Parathyroid adenoma (tissue), 2 donors: ENCODE measurements at regions not wholly inside any gene's neighbourhood (a gene's known extent, or its start where the extent isn't known, plus 50 kb on each side); places are given as distances from the start of the nearest gene placed in this dataset.

Experiments
- H2AFZ ChIP-seq: fragments of 300-600 bp; sonication (generic); one replicate; pipeline ENCODE4 v1.7.0; 2017; ENCODE audit warnings: antibody characterized with exemption, mild to moderate bottlenecking
- H3K27ac ChIP-seq: fragments of 300-600 bp; sonication (generic); one replicate; pipeline ENCODE4 v1.7.0; 2017
- H3K27me3 ChIP-seq: fragments of 300-600 bp; sonication (generic); one replicate; pipeline ENCODE4 v1.7.0; 2017; ENCODE audit warnings: low read length; ENCODE audit not compliant: control insufficient read depth, insufficient read depth
- H3K36me3 ChIP-seq: fragments of 300-600 bp; sonication (generic); one replicate; pipeline ENCODE4 v1.7.0; 2017; ENCODE audit warnings: low read length; ENCODE audit not compliant: control insufficient read depth, insufficient read depth
- H3K4me1 ChIP-seq: fragments of 300-600 bp; sonication (generic); one replicate; pipeline ENCODE4 v1.7.0; 2017; ENCODE audit warnings: control low read depth
- H3K4me2 ChIP-seq: fragments of 300-600 bp; sonication (generic); one replicate; pipeline ENCODE4 v1.7.0; 2017; ENCODE audit warnings: low read length
- H3K4me3 ChIP-seq: fragments of 300-600 bp; sonication (generic); one replicate; pipeline ENCODE4 v1.7.0; 2017; ENCODE audit warnings: low read depth, low read length
- H3K79me2 ChIP-seq: fragments of 300-600 bp; sonication (generic); one replicate; pipeline ENCODE4 v1.7.0; 2017; ENCODE audit warnings: control low read depth
- H3K9ac ChIP-seq: fragments of 300-600 bp; sonication (generic); one replicate; pipeline ENCODE4 v1.7.0; 2017; ENCODE audit warnings: mild to moderate bottlenecking
- H3K9me3 ChIP-seq: fragments of 300-600 bp; sonication (generic); one replicate; pipeline ENCODE4 v1.7.0; 2017; ENCODE audit warnings: low read length; ENCODE audit not compliant: control insufficient read depth
- CTCF ChIP-seq: fragments of 300-600 bp; sonication (generic); IDR thresholded peaks from one replicate; pipeline ENCODE4 v1.7.0; 2017; ENCODE audit warnings: antibody characterized with exemption, mild to moderate bottlenecking
- donor health status: primary hyperparathyroidism.

GRCh38 chr2:120673571-120674061 is 62.1 kb upstream of the GLI2 start:
- Histone ChIP-seq H3K79me2 (no peaks in the 10 kb centered on the region), H3K4me3 (no peak overlapping the region), H3K27ac (no peak overlapping the region), H3K27me3 (no peaks in the 10 kb centered on the region), H3K9me3 (no peaks in the 10 kb centered on the region), H3K36me3 (no peaks in the 10 kb centered on the region), H3K9ac (no peak overlapping the region), H3K4me2 (no peak overlapping the region), H3K4me1 (peaks cover 3% of the 10 kb centered on the region), H2AFZ (no peak overlapping the region)
- no peak for TF ChIP-seq CTCF

GRCh38 chr2:120674246-120675170 is 61.2 kb upstream of the GLI2 start:
- Histone ChIP-seq H3K4me2 (no peak overlapping the region), H3K9ac (no peak overlapping the region), H2AFZ (no peak overlapping the region), H3K36me3 (no peaks in the 10 kb centered on the region), H3K9me3 (no peaks in the 10 kb centered on the region), H3K79me2 (no peaks in the 10 kb centered on the region), H3K4me3 (no peak overlapping the region), H3K27me3 (no peaks in the 10 kb centered on the region), H3K27ac (no peak overlapping the region), H3K4me1 (peaks cover 3% of the 10 kb centered on the region)
- TF ChIP-seq CTCF, result no peak

- Histone ChIP-seq H3K4me1 (no peaks in the 10 kb centered on the region), H3K9ac (no peak overlapping the region), H3K4me3 (no peak overlapping the region), H3K27me3 (no peaks in the 10 kb centered on the region), H3K9me3 (no peaks in the 10 kb centered on the region), H2AFZ (no peak overlapping the region), H3K27ac (no peak overlapping the region), H3K4me2 (no peak overlapping the region), H3K79me2 (no peaks in the 10 kb centered on the region), H3K36me3 (no peaks in the 10 kb centered on the region)
- peak; percentile 56 for TF ChIP-seq CTCF
Observed at GRCh38 chr2:120675460-120676130, 60.1 kb upstream of the GLI2 start.

- H3K9ac ChIP-seq, result no peak overlapping the region
- H3K9me3 ChIP-seq, result no peaks in the 10 kb centered on the region
- H3K4me3 ChIP-seq, result no peak overlapping the region
- H3K79me2 ChIP-seq, result no peaks in the 10 kb centered on the region
- no peak overlapping the region for H3K4me2 ChIP-seq
- no peaks in the 10 kb centered on the region for H3K4me1 ChIP-seq
- no peak overlapping the region for H2AFZ ChIP-seq
- no peak for TF ChIP-seq CTCF
- no peak overlapping the region for H3K27ac ChIP-seq
- H3K27me3 ChIP-seq, result no peaks in the 10 kb centered on the region
- H3K36me3 ChIP-seq, result no peaks in the 10 kb centered on the region
Observed at GRCh38 chr2:120677221-120677620, 58.4 kb upstream of the GLI2 start.
